ENCODE measurements at regions not wholly inside any gene's neighbourhood (a gene's known extent, or its start where the extent isn't known, plus 50 kb on each side); places are given as distances from the start of the nearest gene placed in this dataset.

DNA sequence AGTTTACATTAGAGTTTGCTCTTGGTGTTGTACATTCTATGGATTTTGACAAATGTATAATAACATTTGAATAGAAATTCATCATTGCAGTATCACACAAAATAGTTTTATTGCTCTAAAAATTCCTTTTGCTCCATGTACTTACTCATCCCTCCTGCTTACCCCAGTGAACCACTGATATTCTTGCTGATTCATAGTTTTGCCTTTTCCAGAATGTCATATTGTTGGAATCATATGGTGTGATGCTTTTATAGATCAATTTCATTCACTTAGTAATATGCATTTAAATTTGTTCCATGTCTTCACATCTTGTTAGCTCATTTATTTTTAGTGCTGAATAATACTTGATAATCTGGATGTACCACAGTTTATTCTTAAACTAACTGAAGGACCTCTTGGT is 1593.2 kb downstream of the C4orf33 start:
- TF ChIP-seq POLR2A (IDR thresholded peaks at IDR 0.05; ENCODE audit: low read length) (no peak), RFX5 (IDR thresholded peaks at IDR 0.05) (no peak), CEBPB (IDR thresholded peaks at IDR 0.05) (no peak), EP300 (IDR thresholded peaks at IDR 0.05) (no peak), MAFK (IDR thresholded peaks at IDR 0.05; ENCODE audit: partially characterized antibody) (no peak), CHD2 (IDR thresholded peaks at IDR 0.05; ENCODE audit: low read length, partially characterized antibody) (no peak), MAZ (IDR thresholded peaks at IDR 0.05; ENCODE audit: borderline replicate concordance, low read depth, low read length) (no peak), FOXS1 (CRISPR knock-in tag; IDR thresholded peaks at IDR 0.05) (no peak)
- TF ChIP-seq, protein P1, sequence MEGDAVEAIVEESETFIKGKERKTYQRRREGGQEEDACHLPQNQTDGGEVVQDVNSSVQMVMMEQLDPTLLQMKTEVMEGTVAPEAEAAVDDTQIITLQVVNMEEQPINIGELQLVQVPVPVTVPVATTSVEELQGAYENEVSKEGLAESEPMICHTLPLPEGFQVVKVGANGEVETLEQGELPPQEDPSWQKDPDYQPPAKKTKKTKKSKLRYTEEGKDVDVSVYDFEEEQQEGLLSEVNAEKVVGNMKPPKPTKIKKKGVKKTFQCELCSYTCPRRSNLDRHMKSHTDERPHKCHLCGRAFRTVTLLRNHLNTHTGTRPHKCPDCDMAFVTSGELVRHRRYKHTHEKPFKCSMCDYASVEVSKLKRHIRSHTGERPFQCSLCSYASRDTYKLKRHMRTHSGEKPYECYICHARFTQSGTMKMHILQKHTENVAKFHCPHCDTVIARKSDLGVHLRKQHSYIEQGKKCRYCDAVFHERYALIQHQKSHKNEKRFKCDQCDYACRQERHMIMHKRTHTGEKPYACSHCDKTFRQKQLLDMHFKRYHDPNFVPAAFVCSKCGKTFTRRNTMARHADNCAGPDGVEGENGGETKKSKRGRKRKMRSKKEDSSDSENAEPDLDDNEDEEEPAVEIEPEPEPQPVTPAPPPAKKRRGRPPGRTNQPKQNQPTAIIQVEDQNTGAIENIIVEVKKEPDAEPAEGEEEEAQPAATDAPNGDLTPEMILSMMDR (IDR thresholded peaks at IDR 0.05) = no peak
- TF ChIP-seq, protein P2, sequence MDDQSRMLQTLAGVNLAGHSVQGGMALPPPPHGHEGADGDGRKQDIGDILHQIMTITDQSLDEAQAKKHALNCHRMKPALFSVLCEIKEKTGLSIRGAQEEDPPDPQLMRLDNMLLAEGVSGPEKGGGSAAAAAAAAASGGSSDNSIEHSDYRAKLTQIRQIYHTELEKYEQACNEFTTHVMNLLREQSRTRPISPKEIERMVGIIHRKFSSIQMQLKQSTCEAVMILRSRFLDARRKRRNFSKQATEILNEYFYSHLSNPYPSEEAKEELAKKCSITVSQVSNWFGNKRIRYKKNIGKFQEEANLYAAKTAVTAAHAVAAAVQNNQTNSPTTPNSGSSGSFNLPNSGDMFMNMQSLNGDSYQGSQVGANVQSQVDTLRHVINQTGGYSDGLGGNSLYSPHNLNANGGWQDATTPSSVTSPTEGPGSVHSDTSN (IDR thresholded peaks at IDR 0.05) = no peak

Measured in A549 (cell line).